Caco-2 (cell line): ENCODE measurements at regions not wholly inside any gene's neighbourhood (a gene's known extent, or its start where the extent isn't known, plus 50 kb on each side); places are given as distances from the start of the nearest gene placed in this dataset.
"Not testable (repeated sequence)": the region's sequence is repeated elsewhere in the genome, so short reads cannot be mapped to it uniquely, and the experiment has no call there.

Experiments used
- BruUV-seq: library from RNA; stranded (reverse); fragments of 400-500 nt; replicated peaks from 2 replicates; lab custom pipeline; 2021; lab: Mats Ljungman, UMichigan
- CTCF ChIA-PET: fragments of 300-600 bp; sonication (Branson Sonifier 250); formaldehyde crosslinking; loops from one replicate; lab custom pipeline; 2022; ENCODE audit warnings: antibody characterized with exemption; lab: Charles Lee
- POLR2A ChIA-PET: fragments of 300-600 bp; sonication (Branson Sonifier 250); formaldehyde crosslinking; loops from one replicate; lab custom pipeline; 2022; ENCODE audit warnings: antibody characterized with exemption; lab: Charles Lee
- DNase-seq, 2 experiments: peaks; one replicate each; pipeline versions ENCODE4 v3.0.0 to v3.0.0-alpha.2; 2020 to 2022
- H3K27me3 ChIP-seq: replicated peaks from 2 replicates; pipeline ENCODE4 v1.6.0; 2011; ENCODE audit warnings: low read length; ENCODE audit not compliant: control insufficient read depth, insufficient read depth
- H3K36me3 ChIP-seq: 2 replicates; pipeline ENCODE4 v1.5.1; 2011; ENCODE audit warnings: low read length; ENCODE audit not compliant: control insufficient read depth, insufficient read depth
- H3K4me1 ChIP-seq: fragments of 250-450 bp; sonication (Bioruptor Pico); 2 replicates; pipeline ENCODE4 v1.5.1; 2020; ENCODE audit warnings: mild to moderate bottlenecking
- H3K4me3 ChIP-seq: 2 replicates; pipeline ENCODE4 v1.5.1; 2011; ENCODE audit warnings: low read depth, mild to moderate bottlenecking, control low read depth, low read length
- H3K9me3 ChIP-seq: fragments of 250-450 bp; sonication (Bioruptor Pico); 2 replicates; pipeline ENCODE4 v1.5.1; 2020; ENCODE audit warnings: mild to moderate bottlenecking, moderate library complexity
- H3K27ac Mint-ChIP-seq: one replicate; pipeline ENCODE4 v1.8.0; 2022; ENCODE audit warnings: mixed read lengths; ENCODE audit not compliant: unreplicated experiment
- H3K27me3 Mint-ChIP-seq: one replicate; pipeline ENCODE4 v1.8.0; 2022; ENCODE audit warnings: mixed read lengths; ENCODE audit not compliant: insufficient read depth, unreplicated experiment
- H3K36me3 Mint-ChIP-seq: one replicate; pipeline ENCODE4 v1.8.0; 2022; ENCODE audit warnings: mild to moderate bottlenecking, mixed read lengths; ENCODE audit not compliant: insufficient read depth, unreplicated experiment
- H3K4me1 Mint-ChIP-seq: one replicate; pipeline ENCODE4 v1.8.0; 2022; ENCODE audit warnings: low read depth, mixed read lengths; ENCODE audit not compliant: unreplicated experiment
- H3K4me3 Mint-ChIP-seq: one replicate; pipeline ENCODE4 v1.8.0; 2022; ENCODE audit warnings: mild to moderate bottlenecking, moderate library complexity, mixed read lengths; ENCODE audit not compliant: unreplicated experiment
- H3K9me3 Mint-ChIP-seq: one replicate; pipeline ENCODE4 v1.8.0; 2022; ENCODE audit warnings: mixed read lengths; ENCODE audit not compliant: unreplicated experiment
- CTCF ChIP-seq, 2 experiments: fragments of 200-600 bp in 1 of 2; IDR thresholded peaks; 1 replicate in 1 of 2; 2 replicates in 1 of 2; pipeline versions ENCODE4 v1.5.1 to v1.8.0; 2011 to 2022; ENCODE audit warnings: antibody characterized with exemption in 1 of 2, control low read depth in 1 of 2, inconsistent platforms in 1 of 2, low read depth in 1 of 2, low read length in 1 of 2, mild to moderate bottlenecking in 1 of 2, moderate library complexity in 1 of 2; ENCODE audit not compliant: insufficient read depth in 1 of 2, severe bottlenecking in 1 of 2, unreplicated experiment in 1 of 2
- intact Hi-C: fragments of 100-400 bp; cut with micrococcal nuclease; formaldehyde crosslinking; loops from one replicate; pipeline ENCODE4 v1.10.0; 2022; ENCODE audit not compliant: unreplicated experiment

DNA sequence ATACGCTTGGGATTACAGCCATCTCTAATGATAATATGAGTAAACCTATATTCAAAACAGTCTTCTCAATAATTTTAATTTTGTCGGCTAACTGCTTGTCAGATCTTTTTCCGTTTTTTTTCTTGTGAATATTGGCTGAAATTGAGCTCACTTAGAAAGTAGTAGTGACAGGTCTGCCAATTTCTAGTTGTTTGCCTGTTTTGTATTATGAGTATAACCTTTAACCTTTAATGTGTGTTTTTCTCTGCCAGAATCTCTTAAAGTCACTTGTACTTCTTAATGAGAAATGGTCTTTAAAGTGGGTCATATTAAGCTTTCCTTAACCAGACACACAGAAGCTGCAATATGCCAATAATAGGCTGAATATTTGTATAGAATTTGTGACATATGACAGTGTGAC, 511.0 kb downstream of the CSNK1G3 start:
- Histone ChIP-seq H3K27me3 (no peaks in the 10 kb centered on the region), H3K4me1 (no peaks in the 10 kb centered on the region), H3K9me3 (peaks cover 13% of the 10 kb centered on the region), H3K36me3 (no peaks in the 10 kb centered on the region), H3K4me3 (no peak overlapping the region)
- POLR2A ChIA-PET, result no interaction called here
- Mint-ChIP-seq H3K27ac (no peak overlapping the region), H3K36me3 (no peaks in the 10 kb centered on the region), H3K9me3 (peaks cover 15% of the 10 kb centered on the region), H3K4me3 (no peak overlapping the region), H3K4me1 (no peaks in the 10 kb centered on the region), H3K27me3 (no peaks in the 10 kb centered on the region)
- no peak for DNase-seq
- BruUV-seq, result no TSS peak
- CTCF ChIA-PET, result no interaction called here
- intact Hi-C loops, result no loop called here
- TF ChIP-seq CTCF (IDR thresholded peaks at IDR 0.05; ENCODE audit: insufficient read depth in 1 of 2, low read depth in 1 of 2, low read length in 1 of 2, severe bottlenecking in 1 of 2, unreplicated experiment in 1 of 2), result no peak

DNA sequence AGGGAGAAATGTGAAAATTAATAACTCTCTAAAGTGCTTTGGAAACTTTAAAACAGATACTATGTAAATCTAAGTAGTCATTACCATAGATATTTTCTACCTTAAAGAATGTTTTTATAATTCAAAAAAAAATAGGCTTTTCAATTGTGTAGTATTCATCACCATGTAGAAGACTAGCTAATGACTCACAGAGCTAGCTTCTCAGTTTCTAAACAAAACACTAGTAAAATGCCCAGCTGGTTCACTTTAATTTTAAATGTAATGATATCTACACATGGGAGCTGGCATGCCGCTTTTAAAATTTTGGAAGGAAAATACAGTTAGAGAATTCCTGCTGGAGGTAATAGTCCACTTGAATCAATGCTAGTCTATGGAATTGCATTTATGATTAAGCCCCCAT, 509.8 kb downstream of the CSNK1G3 start:
- ChIA-PET CTCF (no interaction called here), POLR2A (no interaction called here)
- Histone ChIP-seq H3K9me3 (peaks cover 13% of the 10 kb centered on the region), H3K36me3 (no peaks in the 10 kb centered on the region), H3K27me3 (no peaks in the 10 kb centered on the region), H3K4me3 (no peak overlapping the region), H3K4me1 (no peaks in the 10 kb centered on the region)
- intact Hi-C loops, result no loop called here
- DNase-seq, result no peak
- H3K4me3 Mint-ChIP-seq, result no peak overlapping the region
- no peaks in the 10 kb centered on the region for H3K4me1 Mint-ChIP-seq
- H3K9me3 Mint-ChIP-seq, result peaks cover 15% of the 10 kb centered on the region
- H3K27ac Mint-ChIP-seq, result no peak overlapping the region
- no peak for TF ChIP-seq CTCF (IDR thresholded peaks at IDR 0.05; ENCODE audit: insufficient read depth in 1 of 2, low read depth in 1 of 2, low read length in 1 of 2, severe bottlenecking in 1 of 2, unreplicated experiment in 1 of 2)
- no TSS peak for BruUV-seq
- no peaks in the 10 kb centered on the region for H3K27me3 Mint-ChIP-seq
- H3K36me3 Mint-ChIP-seq, result no peaks in the 10 kb centered on the region

- Histone ChIP-seq H3K4me3 (no peak overlapping the region), H3K9me3 (peaks cover 13% of the 10 kb centered on the region), H3K27me3 (no peaks in the 10 kb centered on the region), H3K36me3 (no peaks in the 10 kb centered on the region), H3K4me1 (no peaks in the 10 kb centered on the region)
- ChIA-PET CTCF (no interaction called here), POLR2A (no interaction called here)
- no peak overlapping the region for H3K27ac Mint-ChIP-seq
- intact Hi-C loops, result no loop called here
- H3K4me1 Mint-ChIP-seq, result no peaks in the 10 kb centered on the region
- no peak for TF ChIP-seq CTCF (IDR thresholded peaks at IDR 0.05; ENCODE audit: insufficient read depth in 1 of 2, low read depth in 1 of 2, low read length in 1 of 2, severe bottlenecking in 1 of 2, unreplicated experiment in 1 of 2)
- no peak for DNase-seq
- H3K4me3 Mint-ChIP-seq, result no peak overlapping the region
- no TSS peak for BruUV-seq
- H3K27me3 Mint-ChIP-seq, result no peaks in the 10 kb centered on the region
- H3K9me3 Mint-ChIP-seq, result peaks cover 15% of the 10 kb centered on the region
- H3K36me3 Mint-ChIP-seq, result no peaks in the 10 kb centered on the region
These were observed 509.2 kb downstream of the CSNK1G3 start for GRCh38 chr5:124021066-124021641.

- DNase-seq, CTCF ChIA-PET, H3K27ac Mint-ChIP-seq, POLR2A ChIA-PET, H3K4me1 Mint-ChIP-seq, intact Hi-C loops, H3K27me3 ChIP-seq, H3K27me3 Mint-ChIP-seq, H3K36me3 ChIP-seq, H3K4me3 Mint-ChIP-seq, H3K36me3 Mint-ChIP-seq, BruUV-seq, H3K4me3 ChIP-seq, H3K4me1 ChIP-seq: not testable (repeated sequence)
- H3K9me3 Mint-ChIP-seq, result peaks cover 25% of the 10 kb centered on the region
- H3K9me3 ChIP-seq, result peaks cover 13% of the 10 kb centered on the region; the same call in 1 of the 2 replicates
These were observed 505.3 kb downstream of the CSNK1G3 start for GRCh38 chr5:124017321-124017720.
